Activated naive CD4-positive, alpha-beta T cell treated with anti-CD3 and anti-CD28 coated beads for 36 hours (primary cell): ENCODE measurements at regions not wholly inside any gene's neighbourhood (a gene's known extent, or its start where the extent isn't known, plus 50 kb on each side); places are given as distances from the start of the nearest gene placed in this dataset.

Source experiments
- CTCF ChIA-PET: fragments of 350-600 bp; sonication (Branson Sonifier 250); formaldehyde crosslinking; loops from one replicate; lab custom pipeline; 2021; ENCODE audit warnings: antibody characterized with exemption; lab: Charles Lee
- DNase-seq: peaks from one replicate; pipeline ENCODE4 v3.0.0-alpha.2; 2020
- H3K27ac Mint-ChIP-seq: one replicate; pipeline ENCODE4 v1.8.0; 2021; ENCODE audit warnings: mild to moderate bottlenecking, mixed read lengths
- H3K27me3 Mint-ChIP-seq: one replicate; pipeline ENCODE4 v1.8.0; 2021; ENCODE audit warnings: low read depth, mixed read lengths
- H3K36me3 Mint-ChIP-seq: one replicate; pipeline ENCODE4 v1.8.0; 2021; ENCODE audit warnings: low read depth, mixed read lengths
- H3K4me1 Mint-ChIP-seq: one replicate; pipeline ENCODE4 v1.8.0; 2021; ENCODE audit warnings: low read depth, mixed read lengths
- H3K4me3 Mint-ChIP-seq: one replicate; pipeline ENCODE4 v1.8.0; 2021; ENCODE audit warnings: mild to moderate bottlenecking, moderate library complexity, mixed read lengths
- H3K9me3 Mint-ChIP-seq: one replicate; pipeline ENCODE4 v1.8.0; 2021; ENCODE audit warnings: mixed read lengths
- intact Hi-C: fragments of 100-400 bp; cut with micrococcal nuclease; formaldehyde crosslinking; loops from one replicate; pipeline ENCODE4 v1.15.1; 2023

DNA sequence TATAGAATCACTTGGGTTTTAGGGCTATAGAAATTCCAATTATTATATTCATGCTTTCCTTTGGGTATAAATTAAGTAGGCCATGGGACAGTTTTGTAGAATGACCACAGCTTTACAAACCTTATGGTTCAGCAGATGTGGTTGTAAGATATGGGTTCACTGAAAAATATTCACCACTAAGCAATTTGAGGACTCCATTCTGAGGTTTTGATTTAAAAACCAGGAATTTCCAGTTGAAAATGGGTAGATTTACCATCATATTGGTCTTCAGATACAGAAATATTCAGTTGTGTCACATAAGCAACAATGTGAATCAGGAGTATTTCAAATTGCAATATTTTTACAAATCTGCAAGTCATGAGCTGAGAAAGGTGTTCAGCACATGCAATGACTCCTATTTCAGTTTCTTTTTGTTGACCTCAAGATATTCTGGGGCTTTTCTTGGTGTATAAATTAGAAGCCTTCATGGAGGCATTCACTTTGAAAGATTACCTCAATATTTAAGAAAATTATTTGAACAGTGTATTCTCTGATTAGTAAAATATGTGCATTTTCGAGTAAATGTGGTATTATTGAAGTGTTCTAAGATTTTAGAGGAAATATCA lies 218.4 kb upstream of the HCCS start:
- Mint-ChIP-seq H3K36me3 (no peaks in the 10 kb centered on the region), H3K27ac (no peak overlapping the region), H3K27me3 (no peaks in the 10 kb centered on the region), H3K4me3 (no peak overlapping the region), H3K4me1 (no peaks in the 10 kb centered on the region), H3K9me3 (no peaks in the 10 kb centered on the region)
- DNase-seq, result no peak
- intact Hi-C loops, result no loop called here
- CTCF ChIA-PET, result no interaction called here

DNA sequence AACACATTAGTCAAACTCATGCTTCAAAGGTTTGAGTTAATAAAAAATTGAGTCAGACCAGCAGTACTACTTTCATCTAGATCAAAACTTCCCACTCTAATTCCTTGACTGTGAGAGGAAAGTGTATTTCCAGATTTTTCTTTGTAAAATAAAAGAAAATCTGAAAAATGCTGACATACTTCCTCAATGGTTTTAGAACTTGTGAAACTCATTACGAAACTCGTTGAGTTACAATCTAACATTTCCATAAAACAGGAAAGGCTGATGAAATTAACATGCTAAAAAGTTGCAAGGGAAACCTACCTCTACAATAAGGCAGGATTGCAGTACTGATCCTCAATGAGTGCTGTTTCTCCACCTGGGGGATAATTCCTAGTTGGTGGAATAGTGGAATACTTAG lies 217.8 kb upstream of the HCCS start:
- H3K36me3 Mint-ChIP-seq, result no peaks in the 10 kb centered on the region
- H3K4me1 Mint-ChIP-seq, result no peaks in the 10 kb centered on the region
- H3K27ac Mint-ChIP-seq, result no peak overlapping the region
- CTCF ChIA-PET, result no interaction called here
- intact Hi-C loops, result no loop called here
- DNase-seq, result no peak
- no peaks in the 10 kb centered on the region for H3K9me3 Mint-ChIP-seq
- H3K27me3 Mint-ChIP-seq, result no peaks in the 10 kb centered on the region
- H3K4me3 Mint-ChIP-seq, result no peak overlapping the region

DNA sequence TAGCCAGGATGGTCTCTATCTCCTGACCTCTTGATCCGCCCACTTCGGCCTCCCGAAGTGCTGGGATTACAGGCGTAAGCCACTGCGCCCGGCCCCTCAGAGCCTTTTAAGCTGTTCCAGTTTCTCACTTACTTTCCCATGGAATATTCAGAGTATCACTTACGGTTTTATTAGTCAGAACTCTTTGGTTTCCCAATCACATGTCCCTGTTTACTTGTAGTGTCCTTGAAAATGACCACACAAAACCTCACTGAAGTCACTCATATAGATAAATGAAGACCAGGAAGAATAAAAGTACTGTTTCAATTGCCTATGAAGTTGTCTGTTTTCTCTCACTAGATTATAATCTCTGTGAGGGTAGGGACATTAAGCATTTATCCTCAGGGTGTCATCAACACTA lies 217.2 kb upstream of the HCCS start:
- Mint-ChIP-seq H3K27me3 (no peaks in the 10 kb centered on the region), H3K27ac (no peak overlapping the region), H3K4me1 (no peaks in the 10 kb centered on the region), H3K9me3 (no peaks in the 10 kb centered on the region), H3K36me3 (no peaks in the 10 kb centered on the region), H3K4me3 (no peak overlapping the region)
- DNase-seq, result no peak
- intact Hi-C loops, result no loop called here
- CTCF ChIA-PET, result no interaction called here

DNA sequence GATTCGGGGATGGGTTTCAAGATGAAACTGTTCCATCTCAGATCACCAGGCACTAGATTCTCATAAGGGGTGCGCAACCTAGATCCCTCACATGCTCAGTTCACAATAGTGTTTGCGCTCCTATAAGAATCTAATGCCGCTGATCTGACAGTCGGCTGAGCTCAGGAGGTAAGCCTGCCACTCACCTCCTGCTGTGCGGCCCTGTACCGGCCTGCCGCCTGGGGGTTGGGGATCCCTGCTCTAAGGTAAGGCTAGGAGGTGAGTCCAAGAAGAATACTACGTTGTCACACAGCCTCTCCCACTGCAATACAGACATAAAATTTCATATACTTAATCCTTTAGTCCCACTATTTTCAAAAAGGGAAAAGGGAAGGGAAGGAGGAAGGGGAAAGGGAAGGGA lies 213.4 kb upstream of the HCCS start:
- Mint-ChIP-seq H3K4me1 (no peaks in the 10 kb centered on the region), H3K4me3 (no peak overlapping the region), H3K36me3 (no peaks in the 10 kb centered on the region), H3K9me3 (no peaks in the 10 kb centered on the region), H3K27me3 (no peaks in the 10 kb centered on the region), H3K27ac (no peak overlapping the region)
- DNase-seq, result no peak
- intact Hi-C loops, result no loop called here
- CTCF ChIA-PET, result no interaction called here

DNA sequence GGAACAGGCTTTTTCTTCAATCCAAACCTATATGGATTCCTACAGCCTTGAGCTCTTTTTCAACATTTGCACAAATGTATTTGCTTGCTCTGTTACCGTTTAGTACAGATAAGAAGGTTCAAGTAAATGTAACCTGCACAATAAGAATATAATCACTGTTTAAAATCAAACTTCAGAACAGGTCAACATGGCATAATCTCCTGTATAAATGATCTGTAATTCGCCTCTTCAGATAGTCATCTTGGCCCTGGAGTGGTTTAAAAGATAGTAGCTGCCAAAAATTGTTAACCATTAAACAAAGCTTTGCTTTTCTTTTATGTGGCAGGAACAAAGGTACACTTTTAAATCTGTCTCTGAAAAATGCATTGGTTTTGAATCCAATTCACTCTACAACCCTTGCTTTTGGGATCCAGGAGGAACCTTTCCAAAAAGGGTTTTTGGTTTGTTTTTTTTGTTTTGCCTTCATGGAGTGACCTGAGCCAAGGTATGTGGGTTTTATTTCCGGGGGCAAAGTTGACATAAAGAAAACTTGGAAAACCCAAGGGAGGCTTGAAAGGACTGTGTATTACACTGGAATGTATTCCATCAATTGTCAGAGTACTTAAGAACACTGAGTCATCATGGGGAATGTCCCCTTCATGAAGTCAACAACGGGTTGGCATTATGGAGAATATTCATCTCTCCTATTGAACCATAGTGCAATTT lies 210.4 kb upstream of the HCCS start:
- Mint-ChIP-seq H3K4me3 (no peak overlapping the region), H3K9me3 (no peaks in the 10 kb centered on the region), H3K27me3 (no peaks in the 10 kb centered on the region), H3K4me1 (no peaks in the 10 kb centered on the region), H3K27ac (no peak overlapping the region), H3K36me3 (no peaks in the 10 kb centered on the region)
- intact Hi-C loops, result no loop called here
- CTCF ChIA-PET, result interaction anchor here (0.7 kb wide), 1 partner anchor 646 kb away, joined by 3 read pairs; no protein-coding TSS in a partner anchor
- DNase-seq, result no peak

DNA sequence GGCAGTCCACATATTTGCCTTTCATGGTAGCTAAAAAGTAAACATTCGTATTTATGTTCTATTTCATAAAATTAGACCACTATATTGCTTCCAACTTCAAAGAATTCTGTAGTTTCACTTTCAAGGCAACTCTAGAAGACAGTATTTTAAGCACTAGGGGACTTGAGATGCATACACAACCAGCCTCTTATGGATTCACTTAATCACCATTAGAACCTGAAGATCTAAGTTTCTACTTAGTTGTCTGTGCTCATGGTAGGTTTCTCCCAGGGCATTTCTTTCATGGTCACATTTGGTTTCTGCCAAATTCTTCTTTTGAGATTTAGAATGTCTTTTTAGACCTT lies 209.9 kb upstream of the HCCS start:
- no peak for DNase-seq
- no peak overlapping the region for H3K27ac Mint-ChIP-seq
- intact Hi-C loops, result no loop called here
- H3K4me1 Mint-ChIP-seq, result no peaks in the 10 kb centered on the region
- CTCF ChIA-PET, result no interaction called here
- H3K27me3 Mint-ChIP-seq, result no peaks in the 10 kb centered on the region
- no peaks in the 10 kb centered on the region for H3K36me3 Mint-ChIP-seq
- no peaks in the 10 kb centered on the region for H3K9me3 Mint-ChIP-seq
- H3K4me3 Mint-ChIP-seq, result no peak overlapping the region

DNA sequence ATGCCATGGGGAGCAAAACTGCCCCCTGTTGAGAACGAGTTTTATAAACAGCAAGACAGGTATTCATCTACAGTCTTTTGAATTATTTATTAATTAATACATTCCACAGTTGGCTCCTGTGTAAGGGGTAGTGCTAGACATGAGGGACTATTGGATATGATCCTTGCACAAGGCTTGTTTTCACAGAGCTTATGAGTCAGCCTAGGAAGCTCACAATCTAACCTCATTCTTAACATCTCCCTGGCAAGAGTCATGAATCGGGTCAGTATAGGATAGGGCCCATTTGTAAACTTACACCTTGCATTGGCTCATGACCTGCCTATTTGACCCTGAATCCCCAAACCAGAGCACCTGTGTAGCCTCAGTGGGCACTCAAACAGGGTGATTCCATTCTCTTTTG lies 209.1 kb upstream of the HCCS start:
- peaks cover under 1% of the 10 kb centered on the region for H3K9me3 Mint-ChIP-seq
- H3K4me1 Mint-ChIP-seq, result no peaks in the 10 kb centered on the region
- H3K4me3 Mint-ChIP-seq, result no peak overlapping the region
- CTCF ChIA-PET, result no interaction called here
- intact Hi-C loops, result no loop called here
- no peaks in the 10 kb centered on the region for H3K27me3 Mint-ChIP-seq
- no peak overlapping the region for H3K27ac Mint-ChIP-seq
- no peaks in the 10 kb centered on the region for H3K36me3 Mint-ChIP-seq
- no peak for DNase-seq

DNA sequence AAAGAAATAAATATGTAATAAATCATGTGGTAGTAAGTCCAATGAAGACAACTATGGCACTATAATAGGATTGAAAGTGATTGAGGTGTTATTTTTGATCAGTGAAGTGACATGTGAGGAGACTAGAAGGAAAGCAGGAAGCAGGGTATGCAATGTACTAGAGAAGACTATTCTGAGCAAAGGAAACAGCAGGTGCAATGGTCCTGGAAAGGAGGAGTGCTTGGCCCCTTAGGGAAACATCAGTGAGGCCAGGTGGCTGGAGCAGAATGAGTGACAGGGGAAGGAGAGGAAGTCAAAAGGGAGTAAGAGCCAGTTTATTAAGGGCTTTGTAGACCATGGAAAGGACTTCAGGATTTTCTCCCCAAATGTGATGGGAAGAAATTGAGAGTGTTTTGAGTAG lies 207.6 kb upstream of the HCCS start:
- H3K27me3 Mint-ChIP-seq, result no peaks in the 10 kb centered on the region
- no peaks in the 10 kb centered on the region for H3K4me1 Mint-ChIP-seq
- no peak overlapping the region for H3K27ac Mint-ChIP-seq
- H3K36me3 Mint-ChIP-seq, result no peaks in the 10 kb centered on the region
- peaks cover 2% of the 10 kb centered on the region for H3K9me3 Mint-ChIP-seq
- H3K4me3 Mint-ChIP-seq, result no peak overlapping the region
- intact Hi-C loops, result no loop called here
- CTCF ChIA-PET, result no interaction called here
- no peak for DNase-seq

DNA sequence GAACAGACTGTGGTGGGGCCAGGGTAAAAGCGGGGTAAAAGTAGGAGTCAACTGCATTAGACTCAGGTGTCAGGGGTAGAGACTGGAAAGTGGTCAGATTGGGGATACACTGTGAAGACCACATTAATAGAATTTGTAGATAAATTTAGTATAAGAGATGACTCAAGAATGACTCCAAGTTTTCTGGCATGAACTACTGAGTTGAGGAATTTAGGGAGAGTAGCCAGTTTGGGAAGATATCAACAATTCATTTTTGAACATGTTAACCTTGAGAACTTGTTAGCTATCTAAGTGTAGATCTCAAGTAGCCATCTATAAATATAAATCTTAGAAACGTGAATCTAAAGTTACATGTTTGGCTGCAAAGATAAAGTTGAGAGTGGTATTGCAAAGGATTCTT lies 206.9 kb upstream of the HCCS start:
- Mint-ChIP-seq H3K36me3 (no peaks in the 10 kb centered on the region), H3K4me3 (no peak overlapping the region), H3K27me3 (no peaks in the 10 kb centered on the region), H3K27ac (no peak overlapping the region), H3K4me1 (no peaks in the 10 kb centered on the region), H3K9me3 (peaks cover 2% of the 10 kb centered on the region)
- no peak for DNase-seq
- CTCF ChIA-PET, result no interaction called here
- intact Hi-C loops, result no loop called here

DNA sequence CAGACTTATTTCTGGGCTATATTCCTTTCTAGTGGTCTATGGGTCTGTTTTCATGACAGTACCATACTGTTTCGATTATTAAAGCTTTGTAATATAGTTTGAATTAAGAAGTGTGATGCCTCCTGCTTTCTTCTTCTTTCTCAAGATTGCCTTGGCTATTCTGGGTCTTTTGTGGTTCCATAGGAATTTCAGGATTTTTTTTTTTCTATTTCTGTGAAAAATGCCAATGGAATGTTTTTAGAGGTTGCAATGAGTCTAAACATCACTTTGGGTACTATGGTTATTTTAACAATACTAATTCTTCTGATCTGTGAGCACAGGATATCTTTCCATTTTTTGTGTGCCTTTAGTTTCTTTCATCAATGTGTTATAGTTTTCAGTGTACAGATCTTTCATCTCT lies 204.3 kb upstream of the HCCS start:
- intact Hi-C loops, result no loop called here
- H3K4me1 Mint-ChIP-seq, result no peaks in the 10 kb centered on the region
- CTCF ChIA-PET, result no interaction called here

DNA sequence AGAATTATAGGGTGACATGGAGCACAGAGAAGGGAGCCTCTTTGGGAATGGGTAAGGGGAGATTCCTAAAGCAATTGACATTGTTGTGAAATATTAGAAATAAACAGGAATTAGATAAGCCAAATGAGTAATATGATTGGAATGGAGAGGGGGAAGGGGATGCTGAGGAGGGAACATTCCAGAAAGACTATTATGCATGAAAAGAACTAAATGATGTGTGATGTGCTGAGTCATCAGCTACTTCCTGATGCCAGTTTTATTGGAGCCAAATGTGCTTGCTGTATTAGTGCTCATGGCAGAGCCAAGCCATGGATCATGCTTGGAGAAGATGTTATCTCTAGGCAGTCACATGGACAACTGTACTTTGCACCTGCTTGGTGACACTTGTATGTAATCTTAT lies 189.0 kb upstream of the HCCS start:
- Mint-ChIP-seq H3K4me1 (no peaks in the 10 kb centered on the region), H3K36me3 (no peaks in the 10 kb centered on the region), H3K27ac (no peak overlapping the region), H3K9me3 (no peaks in the 10 kb centered on the region), H3K27me3 (no peaks in the 10 kb centered on the region), H3K4me3 (no peak overlapping the region)
- intact Hi-C loops, result no loop called here
- DNase-seq, result no peak
- CTCF ChIA-PET, result no interaction called here

More for the DNA sequence above, 204.3 kb upstream of the HCCS start:
- Mint-ChIP-seq H3K27ac (no peak overlapping the region), H3K36me3 (no peaks in the 10 kb centered on the region), H3K4me3 (no peak overlapping the region), H3K9me3 (peaks cover 2% of the 10 kb centered on the region), H3K27me3 (no peaks in the 10 kb centered on the region)
- DNase-seq, result no peak

DNA sequence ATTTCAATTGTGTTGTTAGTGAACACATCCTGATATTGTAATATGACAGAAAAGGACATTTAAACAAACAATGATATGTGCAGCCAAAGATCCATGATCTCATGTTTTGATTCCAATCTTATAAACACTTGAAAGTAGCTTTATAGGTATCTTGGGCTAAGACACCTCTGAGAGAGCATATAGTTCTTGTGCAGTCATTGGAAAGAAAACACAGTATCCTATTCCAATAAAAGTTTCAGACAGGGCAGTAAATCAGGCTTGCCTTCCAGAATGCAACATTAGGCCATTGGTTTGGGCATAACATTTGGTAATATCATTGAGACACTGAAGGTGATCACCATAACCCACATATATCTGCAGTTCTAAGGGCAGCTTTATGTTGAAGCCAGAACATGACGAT lies 188.3 kb upstream of the HCCS start:
- no peaks in the 10 kb centered on the region for H3K27me3 Mint-ChIP-seq
- CTCF ChIA-PET, result no interaction called here
- H3K9me3 Mint-ChIP-seq, result no peaks in the 10 kb centered on the region
- DNase-seq, result no peak
- intact Hi-C loops, result no loop called here
- no peak overlapping the region for H3K4me3 Mint-ChIP-seq
- no peaks in the 10 kb centered on the region for H3K4me1 Mint-ChIP-seq
- no peak overlapping the region for H3K27ac Mint-ChIP-seq
- no peaks in the 10 kb centered on the region for H3K36me3 Mint-ChIP-seq

DNA sequence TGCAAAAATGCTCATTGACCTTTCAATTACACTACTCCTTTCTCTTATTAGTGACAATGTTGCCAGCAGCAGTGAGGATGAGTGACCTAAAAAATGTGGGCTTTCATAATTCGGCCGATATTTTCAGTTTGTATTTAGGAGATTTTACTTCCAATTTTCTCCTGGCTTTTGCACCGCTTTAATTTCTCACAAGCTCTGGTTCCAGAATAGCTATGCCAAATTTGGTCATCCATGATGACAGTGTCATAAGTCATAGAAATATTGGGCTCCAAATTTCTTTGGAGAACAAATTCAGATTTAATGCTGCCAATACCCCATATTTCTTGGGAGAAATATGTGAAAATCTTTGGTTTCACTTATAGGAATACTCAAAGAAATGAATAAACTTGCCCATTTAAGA lies 187.7 kb upstream of the HCCS start:
- intact Hi-C loops, result no loop called here
- CTCF ChIA-PET, result no interaction called here
- no peak for DNase-seq
- Mint-ChIP-seq H3K4me3 (no peak overlapping the region), H3K27ac (no peak overlapping the region), H3K4me1 (no peaks in the 10 kb centered on the region), H3K27me3 (no peaks in the 10 kb centered on the region), H3K36me3 (no peaks in the 10 kb centered on the region), H3K9me3 (peaks cover 2% of the 10 kb centered on the region)
